ENCODE measurements at regions not wholly inside any gene's neighbourhood (a gene's known extent, or its start where the extent isn't known, plus 50 kb on each side); places are given as distances from the start of the nearest gene placed in this dataset.

GRCh38 chr13:68254151-68254550 lies 1024.0 kb upstream of the PCDH9 start:
- TF ChIP-seq CTCF (conservative IDR thresholded peaks at IDR 0.05 in 1 of 2, IDR thresholded peaks at IDR 0.05 in 1 of 2; ENCODE audit: low read depth in 1 of 2, low read length in 2 of 2) = no peak
- TF ChIP-seq EZH2 (IDR thresholded peaks at IDR 0.05; ENCODE audit: low read length, missing control alignments) = no peak
- Histone ChIP-seq H2AFZ (ENCODE audit: low read length) (no peak overlapping the region), H3K27ac (ENCODE audit: insufficient read depth, low read length) (no peak overlapping the region), H4K20me1 (ENCODE audit: control insufficient read depth, extremely low read depth, insufficient read depth, low read length) (no peaks in the 10 kb centered on the region), H3K9me3 (ENCODE audit: control insufficient read depth, insufficient read depth, low read depth, low read length) (no peaks in the 10 kb centered on the region), H3K9ac (ENCODE audit: insufficient read depth, low read length) (no peak overlapping the region), H3K4me1 (ENCODE audit: control insufficient read depth, extremely low read depth, insufficient read depth, low read length) (no peaks in the 10 kb centered on the region), H3K27me3 (ENCODE audit: control insufficient read depth, insufficient read depth, low read length) (no peaks in the 10 kb centered on the region), H3K36me3 (ENCODE audit: control insufficient read depth, insufficient read depth, low read length) (no peaks in the 10 kb centered on the region), H3K4me2 (ENCODE audit: extremely low read depth, insufficient read depth, low read length) (no peak overlapping the region), H3K79me2 (ENCODE audit: control insufficient read depth, insufficient read depth, low read length) (no peaks in the 10 kb centered on the region), H3K4me3 (replicated peaks in 1 of 4; ENCODE audit: control extremely low read depth in 1 of 4, insufficient read depth in 1 of 4, low read depth in 3 of 4, low read length in 4 of 4) (no peak overlapping the region)
- DNase-seq (ENCODE audit: low read depth in 2 of 2) = peak; percentile 1 to 9

GRCh38 chr13:68234274-68234673 lies 1004.1 kb upstream of the PCDH9 start:
- TF ChIP-seq CTCF (conservative IDR thresholded peaks at IDR 0.05 in 1 of 2, IDR thresholded peaks at IDR 0.05 in 1 of 2; ENCODE audit: low read depth in 1 of 2, low read length in 2 of 2) (peak in 1 of 2 donors; percentile 32), EZH2 (IDR thresholded peaks at IDR 0.05; ENCODE audit: low read length, missing control alignments) (no peak)
- Histone ChIP-seq H4K20me1 (ENCODE audit: control insufficient read depth, extremely low read depth, insufficient read depth, low read length) (no peaks in the 10 kb centered on the region), H3K27ac (ENCODE audit: insufficient read depth, low read length) (no peak overlapping the region), H3K4me2 (ENCODE audit: extremely low read depth, insufficient read depth, low read length) (no peak overlapping the region), H3K9ac (ENCODE audit: insufficient read depth, low read length) (no peak overlapping the region), H3K27me3 (ENCODE audit: control insufficient read depth, insufficient read depth, low read length) (no peaks in the 10 kb centered on the region), H2AFZ (ENCODE audit: low read length) (no peak overlapping the region), H3K4me1 (ENCODE audit: control insufficient read depth, extremely low read depth, insufficient read depth, low read length) (no peaks in the 10 kb centered on the region), H3K36me3 (ENCODE audit: control insufficient read depth, insufficient read depth, low read length) (no peaks in the 10 kb centered on the region), H3K9me3 (ENCODE audit: control insufficient read depth, insufficient read depth, low read depth, low read length) (no peaks in the 10 kb centered on the region), H3K79me2 (ENCODE audit: control insufficient read depth, insufficient read depth, low read length) (no peaks in the 10 kb centered on the region), H3K4me3 (replicated peaks in 1 of 4; ENCODE audit: control extremely low read depth in 1 of 4, insufficient read depth in 1 of 4, low read depth in 3 of 4, low read length in 4 of 4) (no peak overlapping the region)
- DNase-seq (ENCODE audit: low read depth in 2 of 2) = peak; percentile 36 to 37

GRCh38 chr13:68232351-68233130 lies 1002.4 kb upstream of the PCDH9 start:
- no peak overlapping the region for H3K4me2 ChIP-seq (ENCODE audit: extremely low read depth, insufficient read depth, low read length)
- H3K79me2 ChIP-seq (ENCODE audit: control insufficient read depth, insufficient read depth, low read length) = no peaks in the 10 kb centered on the region
- no peaks in the 10 kb centered on the region for H3K27me3 ChIP-seq (ENCODE audit: control insufficient read depth, insufficient read depth, low read length)
- no peak overlapping the region for H3K27ac ChIP-seq (ENCODE audit: insufficient read depth, low read length)
- H3K4me1 ChIP-seq (ENCODE audit: control insufficient read depth, extremely low read depth, insufficient read depth, low read length) = no peaks in the 10 kb centered on the region
- no peaks in the 10 kb centered on the region for H3K36me3 ChIP-seq (ENCODE audit: control insufficient read depth, insufficient read depth, low read length)
- no peak overlapping the region for H3K9ac ChIP-seq (ENCODE audit: insufficient read depth, low read length)
- H2AFZ ChIP-seq (ENCODE audit: low read length) = no peak overlapping the region
- H4K20me1 ChIP-seq (ENCODE audit: control insufficient read depth, extremely low read depth, insufficient read depth, low read length) = no peaks in the 10 kb centered on the region
- no peak overlapping the region for H3K4me3 ChIP-seq (replicated peaks in 1 of 4; ENCODE audit: control extremely low read depth in 1 of 4, insufficient read depth in 1 of 4, low read depth in 3 of 4, low read length in 4 of 4)
- TF ChIP-seq EZH2 (IDR thresholded peaks at IDR 0.05; ENCODE audit: low read length, missing control alignments) (no peak), CTCF (conservative IDR thresholded peaks at IDR 0.05 in 1 of 2, IDR thresholded peaks at IDR 0.05 in 1 of 2; ENCODE audit: low read depth in 1 of 2, low read length in 2 of 2) (no peak)
- H3K9me3 ChIP-seq (ENCODE audit: control insufficient read depth, insufficient read depth, low read depth, low read length) = no peaks in the 10 kb centered on the region
- DNase-seq (ENCODE audit: low read depth in 2 of 2) = peak; percentile 2 to 53

All from fibroblast of lung (primary cell).